Fibroblast of lung (primary cell): ENCODE measurements at regions not wholly inside any gene's neighbourhood (a gene's known extent, or its start where the extent isn't known, plus 50 kb on each side); places are given as distances from the start of the nearest gene placed in this dataset.

Experiments used
- DNase-seq, 2 donors: peaks; one replicate each; pipeline versions ENCODE4 v3.0.0 to v3.0.0-alpha.2; 2010; ENCODE audit warnings: low read depth in 2 of 2
- H2AFZ ChIP-seq: 2 replicates; pipeline ENCODE4 v1.5.1; 2012; ENCODE audit warnings: low read length, control low read depth, inconsistent platforms
- H3K27ac ChIP-seq: 2 replicates; pipeline ENCODE4 v1.5.1; 2011; ENCODE audit warnings: low read length, control low read depth; ENCODE audit not compliant: insufficient read depth
- H3K27me3 ChIP-seq: 2 replicates; pipeline ENCODE4 v1.5.1; 2011; ENCODE audit warnings: mild to moderate bottlenecking, low read length; ENCODE audit not compliant: control insufficient read depth, insufficient read depth
- H3K36me3 ChIP-seq: 2 replicates; pipeline ENCODE4 v1.5.1; 2011; ENCODE audit warnings: low read length; ENCODE audit not compliant: control insufficient read depth, insufficient read depth
- H3K4me1 ChIP-seq: 2 replicates; pipeline ENCODE4 v1.5.1; 2011; ENCODE audit warnings: low read length; ENCODE audit not compliant: control insufficient read depth, insufficient read depth; ENCODE audit errors: extremely low read depth
- H3K4me2 ChIP-seq: 2 replicates; pipeline ENCODE4 v1.5.1; 2011; ENCODE audit warnings: low read length, control low read depth; ENCODE audit not compliant: insufficient read depth; ENCODE audit errors: extremely low read depth
- H3K4me3 ChIP-seq, 4 experiments: fragments of 200-600 bp in 1 of 4; sonication (generic) in 1 of 4; replicated peaks in 1 of 4; 2 replicates each; pipeline ENCODE4 v1.5.1; 2011 to 2016; ENCODE audit warnings: low read length in 4 of 4, low read depth in 3 of 4, mild to moderate bottlenecking in 3 of 4, control low read depth in 2 of 4, inconsistent platforms in 1 of 4, mixed read lengths in 1 of 4; ENCODE audit not compliant: insufficient read depth in 1 of 4; ENCODE audit errors: control extremely low read depth in 1 of 4
- H3K79me2 ChIP-seq: 2 replicates; pipeline ENCODE4 v1.5.1; 2012; ENCODE audit warnings: mild to moderate bottlenecking, low read length, inconsistent platforms; ENCODE audit not compliant: control insufficient read depth, insufficient read depth
- H3K9ac ChIP-seq: 2 replicates; pipeline ENCODE4 v1.5.1; 2011; ENCODE audit warnings: mild to moderate bottlenecking, low read length, control low read depth; ENCODE audit not compliant: insufficient read depth
- H3K9me3 ChIP-seq: 2 replicates; pipeline ENCODE4 v1.5.1; 2012; ENCODE audit warnings: low read depth, low read length; ENCODE audit not compliant: control insufficient read depth, insufficient read depth
- H4K20me1 ChIP-seq: 2 replicates; pipeline ENCODE4 v1.5.1; 2011; ENCODE audit warnings: low read length; ENCODE audit not compliant: control insufficient read depth, insufficient read depth; ENCODE audit errors: extremely low read depth
- EZH2 ChIP-seq: IDR thresholded peaks from 2 replicates; pipeline ENCODE4 v1.5.1; 2012; ENCODE audit warnings: low read length, control low read depth, mild to moderate bottlenecking; ENCODE audit errors: missing control alignments
- TF ChIP-seq, protein P1 (sequence below), 2 donors: IDR thresholded peaks in 1 of 2; conservative IDR thresholded peaks in 1 of 2; 1 replicate in 1 of 2; 2 replicates in 1 of 2; pipeline ENCODE4 v1.5.1; 2011 to 2012; ENCODE audit warnings: low read length in 2 of 2, control low read depth in 1 of 2, inconsistent platforms in 1 of 2, low read depth in 1 of 2, mild to moderate bottlenecking in 1 of 2

DNA sequence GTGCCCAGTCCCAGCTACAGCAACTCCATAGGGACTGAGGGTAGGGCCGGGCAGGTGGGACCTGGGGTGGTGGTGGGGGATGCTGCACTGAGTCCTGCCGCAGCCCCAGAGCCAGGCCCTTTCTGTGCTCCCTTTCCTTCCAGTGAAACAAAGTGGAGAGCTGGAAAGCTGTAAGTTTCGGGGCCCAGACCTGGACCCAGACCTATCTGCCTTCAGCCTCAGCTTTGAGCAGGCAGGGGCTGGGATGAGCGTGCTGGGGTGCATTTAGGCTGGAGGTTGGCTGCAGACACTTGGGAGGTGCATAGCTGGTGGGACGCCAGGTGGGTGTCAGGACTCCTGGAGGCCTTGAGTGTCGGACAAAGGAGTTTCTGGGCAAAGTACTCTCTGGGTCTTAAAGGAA, 92.7 kb upstream of the C1orf174 start:
- Histone ChIP-seq H3K27ac (no peak overlapping the region), H3K27me3 (no peaks in the 10 kb centered on the region), H2AFZ (no peak overlapping the region), H3K4me2 (no peak overlapping the region), H3K79me2 (no peaks in the 10 kb centered on the region), H3K9ac (no peak overlapping the region), H4K20me1 (no peaks in the 10 kb centered on the region), H3K9me3 (no peaks in the 10 kb centered on the region), H3K4me1 (no peaks in the 10 kb centered on the region), H3K4me3 (no peak overlapping the region), H3K36me3 (no peaks in the 10 kb centered on the region)
- TF ChIP-seq EZH2: no peak
- TF ChIP-seq, protein P1, sequence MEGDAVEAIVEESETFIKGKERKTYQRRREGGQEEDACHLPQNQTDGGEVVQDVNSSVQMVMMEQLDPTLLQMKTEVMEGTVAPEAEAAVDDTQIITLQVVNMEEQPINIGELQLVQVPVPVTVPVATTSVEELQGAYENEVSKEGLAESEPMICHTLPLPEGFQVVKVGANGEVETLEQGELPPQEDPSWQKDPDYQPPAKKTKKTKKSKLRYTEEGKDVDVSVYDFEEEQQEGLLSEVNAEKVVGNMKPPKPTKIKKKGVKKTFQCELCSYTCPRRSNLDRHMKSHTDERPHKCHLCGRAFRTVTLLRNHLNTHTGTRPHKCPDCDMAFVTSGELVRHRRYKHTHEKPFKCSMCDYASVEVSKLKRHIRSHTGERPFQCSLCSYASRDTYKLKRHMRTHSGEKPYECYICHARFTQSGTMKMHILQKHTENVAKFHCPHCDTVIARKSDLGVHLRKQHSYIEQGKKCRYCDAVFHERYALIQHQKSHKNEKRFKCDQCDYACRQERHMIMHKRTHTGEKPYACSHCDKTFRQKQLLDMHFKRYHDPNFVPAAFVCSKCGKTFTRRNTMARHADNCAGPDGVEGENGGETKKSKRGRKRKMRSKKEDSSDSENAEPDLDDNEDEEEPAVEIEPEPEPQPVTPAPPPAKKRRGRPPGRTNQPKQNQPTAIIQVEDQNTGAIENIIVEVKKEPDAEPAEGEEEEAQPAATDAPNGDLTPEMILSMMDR (conservative IDR thresholded peaks at IDR 0.05 in 1 of 2, IDR thresholded peaks at IDR 0.05 in 1 of 2; ENCODE audit: low read depth in 1 of 2, low read length in 2 of 2): no peak
- no peak for DNase-seq

DNA sequence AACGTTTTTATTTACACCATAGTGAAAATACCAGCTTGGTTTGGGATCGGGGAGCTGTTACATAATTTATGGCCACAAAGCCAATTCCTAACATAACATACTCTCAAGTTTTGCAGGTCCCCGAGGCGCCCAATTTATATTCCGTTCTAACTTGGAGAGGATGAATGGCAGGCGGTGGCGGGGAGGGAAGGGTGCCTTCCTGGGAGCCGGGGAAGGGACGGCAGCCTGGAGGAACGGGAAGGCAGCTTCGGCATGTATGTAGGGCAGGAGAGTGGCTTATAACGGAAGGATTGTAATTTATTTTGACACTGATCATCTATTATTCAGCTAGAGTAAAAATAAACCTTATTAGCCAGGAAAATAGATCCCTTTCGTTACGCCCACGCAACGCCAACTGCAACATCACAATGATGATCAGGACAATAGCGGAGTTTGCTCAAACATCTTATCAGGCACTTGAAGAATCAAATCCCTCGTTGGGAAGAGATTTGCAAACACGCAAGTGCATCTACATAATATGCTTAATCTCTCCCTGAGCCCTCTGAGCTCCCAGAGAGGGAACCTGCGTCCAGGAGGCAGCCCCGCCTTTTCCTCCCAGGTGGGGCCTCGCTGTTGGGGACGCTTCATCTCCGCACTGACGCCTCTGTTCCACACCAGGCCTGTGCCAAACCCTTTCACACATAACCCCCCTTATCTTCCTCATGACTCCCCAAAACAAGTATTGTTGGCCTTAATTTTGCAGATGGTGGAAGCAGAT, 93.7 kb upstream of the C1orf174 start:
- Histone ChIP-seq H3K79me2 (no peaks in the 10 kb centered on the region), H2AFZ (no peak overlapping the region), H3K27ac (no peak overlapping the region), H3K4me1 (no peaks in the 10 kb centered on the region), H3K4me2 (no peak overlapping the region), H3K36me3 (no peaks in the 10 kb centered on the region), H3K9me3 (no peaks in the 10 kb centered on the region), H3K27me3 (no peaks in the 10 kb centered on the region), H4K20me1 (no peaks in the 10 kb centered on the region), H3K4me3 (no peak overlapping the region), H3K9ac (no peak overlapping the region)
- TF ChIP-seq, protein P1 (conservative IDR thresholded peaks at IDR 0.05 in 1 of 2, IDR thresholded peaks at IDR 0.05 in 1 of 2; ENCODE audit: low read depth in 1 of 2, low read length in 2 of 2): no peak
- TF ChIP-seq EZH2: no peak
- DNase-seq: no peak

DNA sequence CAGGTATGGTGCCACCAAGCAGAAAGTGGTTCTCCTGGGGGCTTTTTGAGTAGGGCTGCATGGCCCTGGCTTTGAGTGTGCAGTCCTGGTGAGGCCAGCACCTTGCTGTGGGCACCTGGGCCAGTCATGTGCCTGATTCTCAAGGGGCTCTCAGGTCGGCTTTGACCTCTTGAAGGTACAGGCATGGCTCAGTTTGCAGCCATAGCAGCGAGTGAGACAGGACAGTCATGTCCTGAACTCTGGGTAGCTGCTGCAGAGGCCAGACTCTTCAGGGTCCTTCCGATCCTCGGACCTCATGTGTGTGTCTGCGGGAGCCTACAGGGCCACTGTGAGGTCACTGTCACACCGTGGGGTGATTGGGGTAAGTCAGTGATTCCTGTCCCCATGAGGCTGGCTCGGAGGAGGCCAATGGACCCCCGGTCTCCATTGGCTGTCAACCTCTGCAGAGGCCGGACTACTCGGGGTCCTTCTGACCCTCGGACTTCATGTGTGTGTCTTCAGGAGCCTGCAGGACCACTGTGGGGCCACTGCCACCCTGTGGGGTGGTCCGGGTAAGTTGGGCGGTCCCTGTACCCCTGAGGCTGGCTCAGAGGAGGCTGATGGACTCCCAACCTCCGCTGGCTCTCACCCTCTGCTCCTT, 95.2 kb upstream of the C1orf174 start:
- no peak for TF ChIP-seq EZH2
- TF ChIP-seq, protein P1 (conservative IDR thresholded peaks at IDR 0.05 in 1 of 2, IDR thresholded peaks at IDR 0.05 in 1 of 2; ENCODE audit: low read depth in 1 of 2, low read length in 2 of 2): no peak
- H3K4me3 ChIP-seq: no peak overlapping the region
- no peaks in the 10 kb centered on the region for H3K27me3 ChIP-seq
- no peaks in the 10 kb centered on the region for H4K20me1 ChIP-seq
- H3K9me3 ChIP-seq: no peaks in the 10 kb centered on the region
- DNase-seq: no peak
- H3K4me1 ChIP-seq: no peaks in the 10 kb centered on the region
- no peaks in the 10 kb centered on the region for H3K79me2 ChIP-seq
- no peak overlapping the region for H3K4me2 ChIP-seq
- no peak overlapping the region for H3K9ac ChIP-seq
- H3K27ac ChIP-seq: no peak overlapping the region
- no peak overlapping the region for H2AFZ ChIP-seq
- no peaks in the 10 kb centered on the region for H3K36me3 ChIP-seq
